HG03159 (cell line): ENCODE measurements at regions not wholly inside any gene's neighbourhood (a gene's known extent, or its start where the extent isn't known, plus 50 kb on each side); places are given as distances from the start of the nearest gene placed in this dataset.

Source experiments
- ATAC-seq: cut with Tn5 transposase; IDR thresholded peaks from one replicate; pipeline ENCODE4 v1.9.1; 2021; ENCODE audit warnings: mild to moderate bottlenecking, moderate library complexity; ENCODE audit not compliant: unreplicated experiment

- ATAC-seq = no peak
These were observed 105.0 kb upstream of the NPY start for GRCh38 chr7:24178811-24179570.

DNA sequence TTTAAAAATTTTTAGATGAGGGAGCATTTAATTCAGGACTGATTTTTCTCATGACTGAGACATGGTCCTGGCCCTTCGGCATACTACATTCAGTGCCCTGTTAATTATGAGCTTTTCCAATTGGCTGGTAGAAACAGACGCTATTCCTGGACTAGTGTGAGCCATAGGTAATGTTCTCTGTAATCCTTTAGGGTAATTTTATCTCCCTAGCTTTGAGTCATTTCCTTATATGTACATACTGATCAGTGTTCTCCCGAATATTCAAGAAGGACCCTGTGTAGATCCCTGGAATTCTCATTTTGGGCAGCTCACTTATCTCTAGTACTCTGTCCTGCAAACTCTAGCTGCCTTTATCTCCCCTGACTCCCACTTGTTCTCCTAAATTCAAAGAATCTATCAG, 92.6 kb upstream of the NPY start:
- no peak for ATAC-seq

DNA sequence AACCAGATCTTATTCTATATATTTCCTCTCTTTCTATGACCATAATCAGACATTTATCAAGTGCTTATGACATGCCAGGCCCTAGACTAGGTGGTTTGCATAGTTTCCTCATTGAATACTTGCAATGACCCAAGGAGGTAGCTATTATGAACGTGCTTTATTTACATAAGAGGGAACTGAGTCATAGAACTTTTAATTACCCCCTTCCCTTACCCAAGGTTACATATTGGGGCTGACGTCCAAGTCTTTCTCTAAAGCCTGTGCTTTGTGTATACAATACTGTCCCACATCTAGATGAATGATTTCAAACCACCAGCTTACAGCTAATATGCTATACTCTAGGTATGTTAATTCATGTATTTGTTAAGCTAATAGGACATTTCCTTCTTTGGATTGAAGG, 91.9 kb upstream of the NPY start:
- ATAC-seq = no peak

GRCh38 chr7:24192691-24193090, 91.3 kb upstream of the NPY start:
- ATAC-seq = no peak

DNA sequence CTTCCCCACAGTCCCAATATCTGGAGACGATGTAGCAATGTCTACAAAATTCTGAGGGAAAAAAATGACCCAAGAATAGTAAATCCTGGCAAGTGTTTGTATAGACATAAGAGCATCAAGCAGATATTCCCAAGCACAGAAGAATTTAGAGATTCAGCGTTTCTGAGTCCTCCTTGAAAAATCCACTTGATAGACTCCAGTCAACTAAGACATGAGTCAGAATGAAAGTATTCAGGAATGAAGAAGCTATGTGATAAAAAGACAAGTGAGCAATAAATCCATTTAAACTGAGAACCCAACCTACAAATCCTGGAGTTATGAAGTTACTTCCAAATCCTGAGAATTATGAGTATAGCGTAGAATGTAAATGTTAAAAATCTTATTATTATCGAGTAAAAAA, 86.1 kb upstream of the NPY start:
- ATAC-seq = no peak

DNA sequence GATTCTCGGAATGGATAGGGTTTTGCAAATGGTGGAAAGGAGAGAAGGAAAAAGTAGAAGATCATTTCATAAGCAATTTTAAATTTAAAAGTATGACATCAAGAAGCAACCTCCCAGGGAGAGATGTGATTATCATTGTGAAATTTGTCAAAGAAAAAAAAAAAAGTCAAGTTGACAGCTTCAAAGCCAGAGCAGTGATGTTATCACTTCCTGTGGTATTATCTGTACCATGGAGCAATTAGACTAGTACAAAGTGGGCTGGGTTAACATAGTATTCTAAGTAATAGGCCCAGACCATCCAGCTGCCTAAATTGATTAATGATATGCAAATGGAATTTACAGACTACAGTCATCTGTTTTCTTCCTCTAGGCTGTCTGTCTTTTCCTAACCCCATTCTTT, 84.0 kb upstream of the NPY start:
- no peak for ATAC-seq

- no peak for ATAC-seq
These were observed 83.5 kb upstream of the NPY start for GRCh38 chr7:24200407-24200966.

GRCh38 chr7:24201226-24201625, 82.8 kb upstream of the NPY start:
- ATAC-seq = no peak

- ATAC-seq = no peak
These were observed 71.9 kb upstream of the NPY start for GRCh38 chr7:24212073-24212472.

GRCh38 chr7:24213311-24213710, 70.7 kb upstream of the NPY start:
- ATAC-seq = no peak

- no peak for ATAC-seq
These were observed 69.3 kb upstream of the NPY start for GRCh38 chr7:24214670-24215069.

DNA sequence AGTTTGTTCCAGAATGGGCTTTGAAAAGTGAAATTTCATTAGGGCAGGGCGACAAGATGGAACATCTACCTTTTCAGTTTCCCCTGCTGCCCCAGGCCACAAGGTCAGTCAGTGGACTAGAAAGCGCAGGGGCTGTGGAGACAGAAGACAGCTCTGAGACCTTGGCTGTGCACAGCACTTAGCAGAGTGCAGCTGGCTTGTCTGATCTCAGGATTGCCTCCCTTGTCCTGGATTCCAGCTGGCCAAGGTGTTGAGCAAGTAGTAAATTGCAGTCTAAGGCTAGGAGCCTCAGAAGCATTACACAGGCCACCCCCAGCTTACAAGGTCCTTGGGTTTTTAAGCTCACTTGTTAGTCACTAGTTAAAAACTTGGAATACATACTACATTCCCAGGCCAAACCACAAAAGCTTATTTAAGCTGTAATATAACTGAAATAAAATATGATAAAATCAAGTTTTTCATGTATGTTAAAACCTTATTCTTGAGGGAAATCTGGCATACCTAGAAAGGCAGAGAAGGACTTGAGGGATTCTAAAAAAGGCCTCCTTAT, 67.3 kb upstream of the NPY start:
- ATAC-seq = no peak

GRCh38 chr7:24221500-24221899, 62.5 kb upstream of the NPY start:
- ATAC-seq = no peak

GRCh38 chr7:24227068-24227467, 56.9 kb upstream of the NPY start:
- peak; percentile 51 for ATAC-seq

DNA sequence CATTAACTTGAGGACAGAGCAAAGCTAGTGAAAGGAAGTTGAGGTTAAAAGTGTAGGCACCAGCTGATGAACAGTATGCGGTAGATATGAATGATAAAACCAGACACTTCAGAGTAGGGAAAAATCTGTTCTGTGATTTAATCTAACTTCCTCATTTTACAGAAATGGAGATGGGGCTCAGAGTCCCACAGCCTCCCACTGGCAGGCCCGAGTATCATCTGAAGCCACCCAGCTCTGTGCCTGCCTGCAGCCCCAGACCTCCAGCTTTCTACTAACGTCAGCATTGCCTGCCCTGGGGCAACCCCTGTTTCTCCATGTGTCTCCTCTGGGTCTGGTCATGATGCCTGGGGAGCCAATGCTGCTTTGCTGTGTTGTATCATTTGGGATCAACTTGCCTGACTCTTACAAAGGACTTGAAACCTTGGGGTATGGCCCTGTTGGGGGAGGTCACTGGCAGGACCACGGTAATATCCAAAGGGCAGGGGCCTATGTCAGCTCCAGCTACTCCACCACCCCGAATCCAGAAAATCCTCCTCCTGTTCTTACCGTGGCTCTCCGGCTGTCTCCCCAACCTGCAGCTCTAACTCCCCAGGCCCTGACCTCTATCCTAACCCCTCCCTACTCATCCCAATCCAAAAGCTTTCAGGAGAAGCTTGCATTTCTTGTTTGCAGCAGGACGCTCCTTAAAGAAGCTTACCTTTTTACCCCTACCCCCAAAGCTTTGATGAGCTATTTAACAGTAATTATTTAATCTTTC, 56.2 kb upstream of the NPY start:
- ATAC-seq = peak; percentile 92

DNA sequence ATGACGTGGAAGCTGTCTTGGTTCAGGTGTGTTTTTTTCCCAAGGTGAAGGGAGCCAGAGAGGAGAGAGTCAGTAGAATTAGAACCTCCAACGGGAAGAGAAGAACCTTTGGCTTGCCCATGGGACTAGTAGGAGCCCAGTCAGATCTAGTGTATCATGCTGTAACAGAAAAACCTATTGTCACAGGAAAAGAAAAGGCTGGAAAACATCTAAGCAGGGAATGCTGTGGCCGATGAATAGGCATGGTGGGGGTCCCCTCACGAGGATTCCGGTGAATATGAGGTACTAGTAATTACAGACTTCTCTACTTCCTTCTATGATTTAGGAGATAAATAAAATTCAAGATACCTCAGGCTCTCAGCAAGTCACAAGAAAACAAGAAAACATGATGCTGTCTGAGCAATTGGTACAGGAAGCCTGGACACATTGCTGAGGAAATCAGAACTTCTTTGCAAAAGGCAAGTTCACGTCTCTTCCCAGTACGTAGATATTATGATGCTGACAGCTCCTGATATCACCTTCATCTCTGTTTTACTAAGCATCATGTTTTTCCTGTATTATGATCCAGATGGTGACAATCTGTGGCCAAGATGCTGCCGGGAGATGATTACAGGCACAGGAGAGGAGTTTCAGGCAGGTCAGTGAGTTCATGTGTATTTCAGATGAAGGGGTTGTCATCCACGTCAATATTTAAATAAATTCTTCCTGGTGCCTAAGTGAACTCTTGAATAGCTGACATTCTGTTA, 54.3 kb upstream of the NPY start:
- no peak for ATAC-seq

DNA sequence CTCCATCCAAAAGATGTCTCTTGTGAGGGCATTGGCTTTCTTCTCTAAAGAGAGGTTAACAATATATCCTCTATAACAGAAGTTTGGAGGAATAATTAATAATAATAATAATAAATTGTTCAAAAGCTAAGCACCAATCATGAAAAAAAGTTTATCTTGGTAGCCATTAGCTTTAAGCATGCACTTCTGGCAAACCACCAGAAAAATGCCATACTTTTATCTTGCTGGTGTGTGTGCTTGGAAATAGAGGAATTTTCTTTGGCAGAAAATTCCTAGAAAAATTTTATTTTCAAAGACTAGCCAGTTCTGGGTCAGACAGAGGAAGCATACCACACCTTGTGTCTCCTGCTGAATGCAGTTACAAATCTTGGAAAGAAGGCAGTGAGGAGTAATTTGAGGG, 52.5 kb upstream of the NPY start:
- ATAC-seq = no peak

GRCh38 chr7:24233386-24233785, 50.6 kb upstream of the NPY start:
- no peak for ATAC-seq
